ENCODE measurements at regions not wholly inside any gene's neighbourhood (a gene's known extent, or its start where the extent isn't known, plus 50 kb on each side); places are given as distances from the start of the nearest gene placed in this dataset.

- Mint-ChIP-seq H3K27ac (peak overlapping the region; percentile 81 to 99 (median 96)), H3K4me1 (peaks cover 23 to 66% (median 53%) of the 10 kb centered on the region in 4 donors), H3K27me3 (no peaks in the 10 kb centered on the region), H3K4me3 (peak overlapping the region; percentile 31 to 85 (median 71)), H3K9me3 (no peaks in the 10 kb centered on the region), H3K36me3 (no peaks in the 10 kb centered on the region)
- DNase-seq (peak in 4 of 10 donors; percentile 16 to 39 (median 26)), ATAC-seq (peak; percentile 58 to 66)
- POLR2A ChIA-PET: interaction anchor here (0.5 to 3.6 kb wide), 18 partner anchors 18 to 208 kb away, joined by 3 to 23 read pairs (median 4); partner anchors contain the start of gene ZNF217
These were observed 114.7 kb upstream of the ZNF217 start for GRCh38 chr20:53708129-53708968.

DNA sequence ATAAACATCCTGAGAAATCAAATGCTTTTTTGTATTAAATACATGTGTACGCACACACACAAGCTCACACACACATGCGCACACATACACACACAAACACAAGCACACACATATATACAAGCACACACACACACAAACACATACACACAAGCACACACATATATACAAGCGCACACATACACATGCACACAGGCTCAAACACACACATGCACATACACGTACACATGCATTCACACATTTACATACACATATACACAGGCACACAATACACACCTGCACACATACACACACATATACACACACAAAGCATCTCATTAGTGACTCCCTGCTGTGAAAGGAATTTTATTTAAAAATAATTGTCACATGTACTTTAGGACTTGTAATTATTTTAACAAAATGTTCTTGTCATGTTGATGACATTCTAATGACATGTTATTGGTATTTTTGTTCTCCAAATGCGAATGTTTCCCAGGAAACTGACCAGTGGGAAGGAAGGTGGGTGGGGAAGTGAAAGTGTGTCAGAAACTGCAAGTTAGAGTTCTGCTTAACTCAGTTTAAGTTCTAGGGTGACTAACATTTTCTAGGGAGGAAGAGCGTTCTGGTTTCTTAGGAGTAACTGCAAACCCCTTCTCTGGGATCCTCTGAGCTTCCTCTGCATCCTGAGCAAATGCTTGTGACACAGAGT lies 113.9 kb upstream of the ZNF217 start:
- H3K36me3 Mint-ChIP-seq: no peaks in the 10 kb centered on the region
- H3K27ac Mint-ChIP-seq: peak overlapping the region; percentile 81 to 99 (median 96)
- POLR2A ChIA-PET: interaction anchor here (0.5 to 3.6 kb wide), 20 partner anchors 11 to 208 kb away, joined by 3 to 23 read pairs (median 4); partner anchors contain the start of gene ZNF217
- peaks cover 23 to 60% (median 53%) of the 10 kb centered on the region in 4 donors for H3K4me1 Mint-ChIP-seq
- no peaks in the 10 kb centered on the region for H3K27me3 Mint-ChIP-seq
- no peaks in the 10 kb centered on the region for H3K9me3 Mint-ChIP-seq
- peak overlapping the region; percentile 31 to 85 (median 66) for H3K4me3 Mint-ChIP-seq
- ATAC-seq (peak in 1 of 2 donors; percentile 7), DNase-seq (no peak)

DNA sequence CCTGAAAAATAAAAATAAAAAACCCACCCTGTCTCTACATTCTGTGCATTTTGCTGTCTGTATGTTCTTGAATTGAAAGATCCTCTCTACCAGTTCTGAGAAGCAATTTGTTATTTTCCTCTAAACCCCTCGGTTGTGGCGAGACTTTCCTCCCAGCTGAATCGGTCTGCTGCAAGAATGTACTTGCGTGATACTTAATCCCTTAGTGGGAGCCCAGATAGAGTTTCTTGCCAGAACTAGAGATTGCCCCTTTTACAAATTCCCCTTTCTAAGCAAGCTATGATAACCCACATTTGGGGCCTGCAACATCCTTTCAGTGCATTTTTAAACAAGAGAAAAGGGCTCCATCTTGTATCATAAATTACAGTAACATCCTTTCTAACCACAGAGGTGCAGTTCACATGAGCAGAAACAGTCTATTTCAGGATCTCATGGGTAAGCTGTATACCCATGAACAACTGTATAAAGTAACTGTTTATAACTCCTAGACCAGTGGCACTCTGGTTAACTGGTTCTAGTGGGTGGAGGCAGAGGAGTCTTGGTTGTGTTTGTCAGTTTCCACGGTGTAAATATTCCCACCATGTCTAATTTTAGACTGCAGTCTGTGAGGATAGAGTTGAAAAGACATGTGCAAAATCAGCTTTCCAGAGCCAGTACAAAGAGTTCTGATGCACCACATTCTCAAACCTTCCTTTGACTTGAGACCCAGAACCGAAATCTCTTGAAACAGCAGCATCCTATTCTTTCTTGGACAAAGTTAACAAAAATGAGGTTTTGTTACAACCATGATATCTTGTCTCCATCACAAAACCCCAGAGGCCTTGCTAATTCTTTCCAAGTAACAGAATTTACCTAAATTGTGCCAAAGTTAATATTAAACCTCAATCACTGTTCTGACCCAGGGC lies 113.1 kb upstream of the ZNF217 start:
- Mint-ChIP-seq H3K4me3 (peak overlapping the region; percentile 46 to 85 (median 68)), H3K27me3 (no peaks in the 10 kb centered on the region), H3K4me1 (peaks cover 23 to 55% (median 49%) of the 10 kb centered on the region in 4 donors), H3K9me3 (no peaks in the 10 kb centered on the region), H3K36me3 (no peaks in the 10 kb centered on the region), H3K27ac (peak overlapping the region; percentile 81 to 99 (median 96))
- ATAC-seq (peak; percentile 72 to 80), DNase-seq (peak in 6 of 10 donors; percentile 9 to 74 (median 40))
- POLR2A ChIA-PET: interaction anchor here (0.5 to 3.6 kb wide), 15 partner anchors 11 to 209 kb away, joined by 3 to 23 read pairs (median 3); partner anchors contain the start of gene ZNF217

DNA sequence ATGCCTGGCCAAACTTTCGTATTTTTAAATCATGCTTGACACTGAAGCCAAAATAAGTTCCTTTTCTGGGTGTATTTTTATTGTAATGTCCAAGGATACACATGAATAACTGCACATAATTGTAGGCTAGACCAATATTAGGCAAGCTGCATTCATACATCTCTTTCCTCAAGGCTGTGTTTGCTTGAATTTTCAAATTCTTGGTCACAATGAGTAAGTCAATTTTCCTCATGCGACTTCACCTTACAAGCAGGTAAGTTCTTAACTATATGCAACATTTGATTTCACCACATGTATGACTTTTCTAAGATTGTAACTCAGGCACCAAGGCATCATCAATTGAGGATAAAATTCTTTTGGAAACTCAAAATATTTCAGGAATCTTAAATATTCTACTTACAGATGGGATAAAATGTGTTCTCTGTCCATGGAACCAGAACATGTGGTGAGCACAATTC lies 112.4 kb upstream of the ZNF217 start:
- Mint-ChIP-seq H3K4me3 (peak overlapping the region; percentile 46 to 85 (median 68)), H3K27me3 (no peaks in the 10 kb centered on the region), H3K9me3 (no peaks in the 10 kb centered on the region), H3K27ac (peak overlapping the region; percentile 81 to 99 (median 96)), H3K4me1 (peaks cover 21 to 53% (median 46%) of the 10 kb centered on the region in 4 donors), H3K36me3 (no peaks in the 10 kb centered on the region)
- POLR2A ChIA-PET: interaction anchor here (0.5 to 3.6 kb wide), 13 partner anchors 12 to 197 kb away, joined by 3 to 23 read pairs (median 3); partner anchors contain the start of gene ZNF217
- DNase-seq (no peak), ATAC-seq (no peak)

DNA sequence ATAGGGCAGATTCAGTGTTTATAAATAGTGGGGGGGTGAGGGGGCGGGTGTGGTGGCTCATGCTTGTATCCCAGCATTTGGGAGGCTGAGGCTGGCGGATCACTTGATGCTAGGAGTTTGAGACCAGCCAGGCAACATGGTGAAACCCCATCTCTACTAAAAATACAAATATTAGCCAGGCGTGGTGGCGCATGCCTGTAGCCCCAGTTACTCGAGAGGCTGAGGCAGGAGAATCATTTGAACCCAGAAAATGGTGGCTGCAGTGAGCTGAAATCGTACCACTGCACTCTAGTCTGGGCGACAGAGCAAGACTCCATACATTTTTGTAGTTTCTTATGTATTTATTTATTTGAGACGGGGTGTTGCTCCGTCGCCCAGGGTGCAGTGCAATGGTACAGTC lies 109.0 kb upstream of the ZNF217 start:
- H3K27me3 Mint-ChIP-seq: no peaks in the 10 kb centered on the region
- no peak overlapping the region for H3K4me3 Mint-ChIP-seq
- H3K27ac Mint-ChIP-seq: peak overlapping the region in 4 of 10 donors; percentile 46 to 72 (median 60)
- H3K36me3 Mint-ChIP-seq: no peaks in the 10 kb centered on the region
- no peaks in the 10 kb centered on the region for H3K9me3 Mint-ChIP-seq
- ATAC-seq: no peak
- POLR2A ChIA-PET: interaction anchor here (0.6 to 2.1 kb wide), 5 partner anchors 17 to 86 kb away, joined by 3 to 6 read pairs (median 3); no protein-coding TSS in a partner anchor
- no peak for DNase-seq
- H3K4me1 Mint-ChIP-seq: peaks cover 23 to 48% (median 35%) of the 10 kb centered on the region in 4 donors

GRCh38 chr20:53699906-53700305 lies 106.3 kb upstream of the ZNF217 start:
- DNase-seq: no peak
- Mint-ChIP-seq H3K4me3 (no peak overlapping the region), H3K27me3 (no peaks in the 10 kb centered on the region), H3K9me3 (no peaks in the 10 kb centered on the region), H3K4me1 (peaks cover 9 to 32% (median 21%) of the 10 kb centered on the region in 4 donors), H3K27ac (peak overlapping the region in 7 of 10 donors; percentile 13 to 73 (median 54)), H3K36me3 (no peaks in the 10 kb centered on the region)
- no peak for ATAC-seq
- POLR2A ChIA-PET: interaction anchor here (0.8 kb wide), 1 partner anchor 108 kb away, joined by 4 read pairs; no protein-coding TSS in a partner anchor

DNA sequence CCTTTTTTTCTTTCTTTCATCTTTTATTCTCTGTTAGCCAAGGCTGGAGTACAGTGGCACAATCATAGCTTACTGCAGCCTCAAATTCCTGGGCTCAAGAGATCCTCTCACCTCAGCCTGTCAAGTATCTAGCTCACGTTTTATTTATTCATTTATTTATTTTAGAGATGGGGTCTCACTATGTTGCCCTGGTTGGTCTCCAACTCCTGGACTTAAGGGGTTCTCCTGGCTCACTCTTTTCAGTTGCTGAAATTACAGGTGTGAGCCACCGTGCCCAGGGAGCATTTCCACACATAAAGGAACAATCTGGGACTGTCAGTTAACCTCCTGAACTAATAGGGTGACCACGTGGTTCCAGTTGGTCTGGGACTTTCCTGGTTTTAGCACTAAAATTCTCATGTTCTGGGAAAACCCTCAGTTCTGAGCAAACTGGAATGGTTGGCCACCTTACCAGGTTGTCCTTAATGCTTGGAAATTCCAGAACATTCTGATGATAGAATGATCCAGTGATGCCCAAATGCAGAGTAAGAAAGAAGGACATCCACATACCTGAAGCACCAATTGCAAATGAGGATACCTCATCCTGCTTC lies 105.5 kb upstream of the ZNF217 start:
- peak overlapping the region in 5 of 10 donors; percentile 27 to 73 (median 70) for H3K27ac Mint-ChIP-seq
- POLR2A ChIA-PET: no interaction called here
- DNase-seq: no peak
- peaks cover 9 to 33% (median 22%) of the 10 kb centered on the region in 4 donors for H3K4me1 Mint-ChIP-seq
- no peaks in the 10 kb centered on the region for H3K36me3 Mint-ChIP-seq
- H3K9me3 Mint-ChIP-seq: no peaks in the 10 kb centered on the region
- ATAC-seq: no peak
- no peak overlapping the region for H3K4me3 Mint-ChIP-seq
- H3K27me3 Mint-ChIP-seq: no peaks in the 10 kb centered on the region

GRCh38 chr20:53698371-53698978 lies 104.8 kb upstream of the ZNF217 start:
- DNase-seq: no peak
- H3K36me3 Mint-ChIP-seq: no peaks in the 10 kb centered on the region
- no peak for ATAC-seq
- H3K4me1 Mint-ChIP-seq: peaks cover 10 to 38% (median 23%) of the 10 kb centered on the region in 4 donors
- no peak overlapping the region for H3K4me3 Mint-ChIP-seq
- POLR2A ChIA-PET: interaction anchor here (0.7 kb wide), 1 partner anchor 53 kb away, joined by 9 read pairs; no protein-coding TSS in a partner anchor
- H3K27ac Mint-ChIP-seq: peak overlapping the region in 8 of 10 donors; percentile 31 to 78 (median 70)
- H3K9me3 Mint-ChIP-seq: no peaks in the 10 kb centered on the region
- H3K27me3 Mint-ChIP-seq: no peaks in the 10 kb centered on the region

DNA sequence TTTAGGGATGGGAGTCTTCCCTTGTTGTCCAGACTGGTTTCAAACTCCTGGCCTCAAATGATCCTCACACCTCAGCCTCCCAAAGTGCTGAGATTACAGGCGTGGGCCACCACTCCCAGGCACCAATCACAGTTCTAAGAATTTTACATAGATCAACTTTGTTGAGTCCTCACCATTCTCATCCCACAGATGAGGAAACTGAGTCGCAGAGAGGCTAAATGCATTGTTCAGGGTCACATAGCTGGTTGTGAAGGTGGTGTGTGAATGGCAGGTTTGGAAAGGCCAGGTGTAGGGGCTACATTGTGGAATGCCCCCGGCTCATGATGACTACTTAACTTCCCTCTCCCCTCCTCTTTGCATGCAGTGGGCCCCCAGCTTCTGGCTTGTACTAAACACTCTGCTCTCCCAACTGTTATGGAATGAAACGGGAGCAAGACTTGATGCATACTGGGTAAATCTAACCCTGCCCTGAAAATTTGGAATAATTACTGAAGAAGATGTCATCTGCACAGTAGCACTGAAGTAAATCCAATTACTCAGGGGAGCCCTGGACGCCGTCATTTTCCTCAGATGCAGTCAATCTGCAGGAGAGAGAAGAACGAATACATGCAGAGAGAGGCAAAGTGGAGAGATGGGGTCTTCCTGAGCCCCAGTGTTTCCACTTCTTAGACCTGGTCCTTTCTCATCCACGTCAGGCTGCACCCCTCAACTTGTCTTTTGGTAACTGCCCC lies 102.3 kb upstream of the ZNF217 start:
- ATAC-seq: no peak
- H3K27me3 Mint-ChIP-seq: no peaks in the 10 kb centered on the region
- POLR2A ChIA-PET: interaction anchor here (0.6 to 1.2 kb wide), 6 partner anchors 10 to 1372 kb away, joined by 3 to 4 read pairs (median 3); no protein-coding TSS in a partner anchor
- no peaks in the 10 kb centered on the region for H3K9me3 Mint-ChIP-seq
- peaks cover 23 to 52% (median 39%) of the 10 kb centered on the region in 4 donors for H3K4me1 Mint-ChIP-seq
- no peaks in the 10 kb centered on the region for H3K36me3 Mint-ChIP-seq
- peak overlapping the region in 1 of 10 donors; percentile 34 for H3K4me3 Mint-ChIP-seq
- H3K27ac Mint-ChIP-seq: peak overlapping the region in 8 of 10 donors; percentile 21 to 80 (median 52)
- no peak for DNase-seq

DNA sequence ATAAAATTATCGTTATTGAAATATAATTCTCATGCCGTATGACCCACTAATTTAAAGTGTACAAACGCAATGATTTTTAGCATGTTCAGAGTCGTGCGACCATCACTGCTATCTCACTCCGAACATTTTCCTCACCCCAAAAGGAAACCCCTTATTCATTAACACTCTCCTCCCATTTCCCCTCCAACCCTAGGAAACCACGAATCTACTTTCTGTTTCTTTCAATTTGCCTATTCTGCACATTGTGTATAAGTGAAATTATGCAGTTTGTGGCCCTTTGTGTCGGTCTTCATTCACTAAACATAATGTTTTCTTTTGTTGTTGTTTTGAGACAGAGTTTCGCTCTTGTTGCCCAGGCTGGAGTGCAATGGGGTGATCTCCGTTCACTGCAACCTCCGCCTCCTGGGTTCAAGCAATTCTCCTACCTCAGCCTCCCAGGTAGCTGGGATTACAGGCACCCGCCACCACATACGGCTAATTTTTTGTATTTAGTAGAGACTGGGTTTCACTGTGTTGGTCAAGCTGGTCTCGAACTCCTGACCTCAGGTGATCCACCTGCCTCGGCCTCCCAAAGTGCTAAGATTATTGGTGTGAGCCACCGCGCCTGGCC lies 99.7 kb upstream of the ZNF217 start:
- H3K36me3 Mint-ChIP-seq: no peaks in the 10 kb centered on the region
- H3K9me3 Mint-ChIP-seq: no peaks in the 10 kb centered on the region
- peaks cover 13 to 43% (median 31%) of the 10 kb centered on the region in 4 donors for H3K4me1 Mint-ChIP-seq
- H3K4me3 Mint-ChIP-seq: peak overlapping the region; percentile 52 to 81 (median 72)
- peak overlapping the region in 9 of 10 donors; percentile 67 to 95 (median 80) for H3K27ac Mint-ChIP-seq
- DNase-seq (peak in 2 of 10 donors; percentile 45 to 51), ATAC-seq (peak; percentile 73 to 79)
- POLR2A ChIA-PET: interaction anchor here (1.0 to 1.6 kb wide), 3 partner anchors 32 to 84 kb away, joined by 3 read pairs; no protein-coding TSS in a partner anchor
- no peaks in the 10 kb centered on the region for H3K27me3 Mint-ChIP-seq
